GM23338 (cell line): ENCODE measurements at regions not wholly inside any gene's neighbourhood (a gene's known extent, or its start where the extent isn't known, plus 50 kb on each side); places are given as distances from the start of the nearest gene placed in this dataset.
A peak's percentile ranks its signal among the peaks of the same experiment; 100 is the strongest.

Experiments
- ATAC-seq: fragments of 200-7000 bp; cut with Tn5 transposase; 3 replicates; pipeline ENCODE4 v1.9.1; 2020
- DNase-seq: peaks from one replicate; pipeline ENCODE4 v3.0.0-alpha.2; 2015; ENCODE audit warnings: low spot score
- H2AFZ ChIP-seq: fragments of 200-600 bp; sonication (generic); 2 replicates; pipeline ENCODE4 v1.8.0; 2016; ENCODE audit warnings: antibody characterized with exemption, mild to moderate bottlenecking, moderate library complexity
- H3F3A ChIP-seq: fragments of 200-600 bp; sonication (generic); replicated peaks from 2 replicates; pipeline ENCODE4 v1.8.0; 2017; ENCODE audit warnings: antibody characterized with exemption, mixed run types, low read depth
- H3K27ac ChIP-seq: fragments of 200-600 bp; sonication (generic); 2 replicates; pipeline ENCODE4 v1.6.1; 2016; ENCODE audit warnings: low read depth
- H3K27me3 ChIP-seq: fragments of 200-600 bp; sonication (generic); 2 replicates; pipeline ENCODE4 v1.8.0; 2016; ENCODE audit warnings: mild to moderate bottlenecking, mixed run types, moderate library complexity; ENCODE audit not compliant: insufficient read depth
- H3K36me3 ChIP-seq: fragments of 200-600 bp; sonication (generic); 2 replicates; pipeline ENCODE4 v1.8.0; 2016; ENCODE audit warnings: mild to moderate bottlenecking; ENCODE audit not compliant: insufficient read depth
- H3K4me1 ChIP-seq: fragments of 200-600 bp; sonication (generic); 2 replicates; pipeline ENCODE4 v1.8.0; 2016; ENCODE audit warnings: mild to moderate bottlenecking, moderate library complexity; ENCODE audit not compliant: insufficient read depth
- H3K4me2 ChIP-seq: fragments of 200-600 bp; sonication (generic); 2 replicates; pipeline ENCODE4 v1.7.1; 2017; ENCODE audit warnings: mixed run types
- H3K4me3 ChIP-seq: fragments of 200-600 bp; sonication (generic); 2 replicates; pipeline ENCODE4 v1.6.1; 2016; ENCODE audit warnings: mixed run types
- H3K79me2 ChIP-seq: fragments of 200-600 bp; sonication (generic); replicated peaks from 2 replicates; pipeline ENCODE4 v1.8.0; 2017; ENCODE audit warnings: mild to moderate bottlenecking; ENCODE audit not compliant: insufficient read depth
- H3K9me2 ChIP-seq: fragments of 200-600 bp; sonication (generic); 2 replicates; pipeline ENCODE4 v1.8.0; 2017; ENCODE audit not compliant: insufficient read depth
- H4K20me1 ChIP-seq: fragments of 200-600 bp; sonication (generic); replicated peaks from 2 replicates; pipeline ENCODE4 v1.8.0; 2017; ENCODE audit warnings: mild to moderate bottlenecking; ENCODE audit not compliant: insufficient read depth
- H3K27ac Mint-ChIP-seq: 2 replicates; pipeline ENCODE4 v1.8.0; 2020; ENCODE audit warnings: inconsistent platforms, mild to moderate bottlenecking, moderate library complexity, mixed read lengths
- H3K27me3 Mint-ChIP-seq: 3 replicates; pipeline ENCODE4 v1.8.0; 2022; ENCODE audit warnings: low read depth, mild to moderate bottlenecking, moderate library complexity, mixed read lengths, inconsistent platforms; ENCODE audit not compliant: insufficient read depth, poor library complexity
- H3K36me3 Mint-ChIP-seq: 3 replicates; pipeline ENCODE4 v1.8.0; 2021; ENCODE audit warnings: low read depth, mild to moderate bottlenecking, inconsistent platforms, moderate library complexity, mixed read lengths
- H3K4me1 Mint-ChIP-seq: 3 replicates; pipeline ENCODE4 v1.8.0; 2020; ENCODE audit warnings: mild to moderate bottlenecking, inconsistent platforms, mixed read lengths
- H3K4me3 Mint-ChIP-seq: 3 replicates; pipeline ENCODE4 v1.8.0; 2021; ENCODE audit warnings: moderate library complexity, mild to moderate bottlenecking, inconsistent platforms, mixed read lengths
- H3K9me3 Mint-ChIP-seq: 3 replicates; pipeline ENCODE4 v1.8.0; 2020; ENCODE audit warnings: moderate library complexity, mild to moderate bottlenecking, inconsistent platforms, mixed read lengths
- EZH2 ChIP-seq: fragments of 200-600 bp; sonication (generic); IDR thresholded peaks from one replicate; pipeline ENCODE4 v1.8.0; 2017; ENCODE audit warnings: antibody characterized with exemption, mild to moderate bottlenecking, low read depth; ENCODE audit not compliant: unreplicated experiment
- EZH2phosphoT487 ChIP-seq: fragments of 200-600 bp; sonication (generic); IDR thresholded peaks from one replicate; pipeline ENCODE4 v1.8.1; 2018; ENCODE audit warnings: antibody characterized with exemption; ENCODE audit not compliant: unreplicated experiment
- STAT1 ChIP-seq: IDR thresholded peaks from one replicate; pipeline ENCODE4 v1.6.1; 2016; ENCODE audit warnings: antibody characterized with exemption; ENCODE audit not compliant: unreplicated experiment
- ZNF114 ChIP-seq: fragments of 250-450 bp; sonication (Bioruptor Pico); IDR thresholded peaks from 2 replicates; pipeline ENCODE4 v1.5.0; 2020; ENCODE audit warnings: mild to moderate bottlenecking, moderate library complexity
- ZNF462 ChIP-seq: fragments of 250-450 bp; sonication (Bioruptor Pico); IDR thresholded peaks from 2 replicates; pipeline ENCODE4 v1.5.0; 2020; ENCODE audit warnings: mild to moderate bottlenecking, moderate library complexity
- TF ChIP-seq, protein P1 (sequence below), 2 experiments: fragments of 200-600 bp in 1 of 2; sonication (generic) in 1 of 2; conservative IDR thresholded peaks; 2 replicates each; pipeline versions ENCODE4 v1.5.1 to v1.6.1; 2016 to 2017; ENCODE audit warnings: antibody characterized with exemption in 2 of 2, low read depth in 2 of 2, mild to moderate bottlenecking in 2 of 2, moderate library complexity in 1 of 2

DNA sequence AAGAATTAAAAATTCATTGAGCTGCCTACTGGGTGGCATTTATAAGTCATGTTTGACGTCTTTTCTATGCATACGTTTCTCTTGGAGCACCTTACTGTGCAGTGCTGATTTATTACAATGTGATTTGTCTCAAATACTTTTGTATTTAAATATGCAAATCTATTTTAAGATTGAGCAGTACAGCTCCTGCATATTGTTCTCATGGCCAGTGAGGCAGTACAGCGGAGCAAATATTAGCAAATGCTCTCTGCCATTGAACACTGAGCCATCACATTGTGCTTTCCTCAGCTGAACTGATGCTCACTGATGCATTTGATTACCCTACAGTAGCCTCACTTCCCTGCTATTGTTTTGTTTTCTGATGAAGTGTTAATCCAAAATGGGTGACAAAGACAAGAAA lies 149.6 kb downstream of the HTR1A start (continued):
- no peak for TF ChIP-seq ZNF462 (CRISPR knock-in tag)
- no peak for TF ChIP-seq EZH2

- Mint-ChIP-seq H3K27me3 (no peaks in the 10 kb centered on the region), H3K36me3 (peaks cover 15% of the 10 kb centered on the region), H3K4me3 (no peak overlapping the region), H3K27ac (no peak overlapping the region), H3K4me1 (no peaks in the 10 kb centered on the region), H3K9me3 (peaks cover 19% of the 10 kb centered on the region)
- H3K4me3 ChIP-seq: no peak overlapping the region
- DNase-seq (no peak), ATAC-seq (no peak)
- no peak overlapping the region for H3K4me2 ChIP-seq
- peaks cover 9% of the 10 kb centered on the region for H3K9me2 ChIP-seq
- H3K79me2 ChIP-seq: no peaks in the 10 kb centered on the region
- H3F3A ChIP-seq: no peaks in the 10 kb centered on the region
- no peak overlapping the region for H3K27ac ChIP-seq
- no peaks in the 10 kb centered on the region for H3K36me3 ChIP-seq
- H4K20me1 ChIP-seq: no peaks in the 10 kb centered on the region
- H3K27me3 ChIP-seq: no peaks in the 10 kb centered on the region
- no peaks in the 10 kb centered on the region for H3K4me1 ChIP-seq
- peak overlapping the region; percentile 28; the same call in 1 of the 2 replicates for H2AFZ ChIP-seq
- TF ChIP-seq ZNF114 (CRISPR knock-in tag) (no peak), EZH2 (no peak), EZH2phosphoT487 (no peak), ZNF462 (CRISPR knock-in tag) (no peak), STAT1 (no peak)
- TF ChIP-seq, protein P1, sequence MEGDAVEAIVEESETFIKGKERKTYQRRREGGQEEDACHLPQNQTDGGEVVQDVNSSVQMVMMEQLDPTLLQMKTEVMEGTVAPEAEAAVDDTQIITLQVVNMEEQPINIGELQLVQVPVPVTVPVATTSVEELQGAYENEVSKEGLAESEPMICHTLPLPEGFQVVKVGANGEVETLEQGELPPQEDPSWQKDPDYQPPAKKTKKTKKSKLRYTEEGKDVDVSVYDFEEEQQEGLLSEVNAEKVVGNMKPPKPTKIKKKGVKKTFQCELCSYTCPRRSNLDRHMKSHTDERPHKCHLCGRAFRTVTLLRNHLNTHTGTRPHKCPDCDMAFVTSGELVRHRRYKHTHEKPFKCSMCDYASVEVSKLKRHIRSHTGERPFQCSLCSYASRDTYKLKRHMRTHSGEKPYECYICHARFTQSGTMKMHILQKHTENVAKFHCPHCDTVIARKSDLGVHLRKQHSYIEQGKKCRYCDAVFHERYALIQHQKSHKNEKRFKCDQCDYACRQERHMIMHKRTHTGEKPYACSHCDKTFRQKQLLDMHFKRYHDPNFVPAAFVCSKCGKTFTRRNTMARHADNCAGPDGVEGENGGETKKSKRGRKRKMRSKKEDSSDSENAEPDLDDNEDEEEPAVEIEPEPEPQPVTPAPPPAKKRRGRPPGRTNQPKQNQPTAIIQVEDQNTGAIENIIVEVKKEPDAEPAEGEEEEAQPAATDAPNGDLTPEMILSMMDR (conservative IDR thresholded peaks at IDR 0.05; ENCODE audit: low read depth in 2 of 2): no peak
Observed at GRCh38 chr5:63811961-63812360, 150.3 kb downstream of the HTR1A start.
